ENCODE measurements at regions not wholly inside any gene's neighbourhood (a gene's known extent, or its start where the extent isn't known, plus 50 kb on each side); places are given as distances from the start of the nearest gene placed in this dataset.

DNA sequence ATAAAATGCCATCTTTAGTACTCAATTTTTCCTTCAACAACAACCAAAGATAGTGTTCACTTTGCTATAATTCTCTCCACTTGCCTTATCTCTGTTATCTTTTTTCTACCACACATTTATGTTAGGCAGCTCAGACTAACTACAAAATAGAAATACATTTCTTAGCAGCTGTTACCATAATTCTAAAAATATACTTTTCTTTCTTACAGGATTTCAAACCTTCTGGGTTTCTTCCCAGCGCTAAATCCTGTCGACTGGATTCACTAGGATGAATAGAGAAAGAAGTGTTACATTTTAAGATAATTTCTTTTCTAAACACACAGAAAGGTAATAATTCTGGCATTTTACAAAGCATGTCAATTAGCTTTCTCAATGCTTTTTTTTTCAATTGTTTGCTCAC lies 105.5 kb upstream of the GK2 start:
- Histone ChIP-seq H3K9me3 (no peaks in the 10 kb centered on the region), H3K27ac (peak overlapping the region in 1 of 2 donors; percentile 3), H3K4me3 (no peak overlapping the region), H3K27me3 (replicated peaks; ENCODE audit: insufficient read depth) (no peaks in the 10 kb centered on the region), H3K36me3 (no peaks in the 10 kb centered on the region), H3K4me1 (ENCODE audit: control insufficient read depth in 1 of 2, low read depth in 2 of 2) (peaks cover 8 to 26% of the 10 kb centered on the region in 2 donors)
- TF ChIP-seq, protein P1, sequence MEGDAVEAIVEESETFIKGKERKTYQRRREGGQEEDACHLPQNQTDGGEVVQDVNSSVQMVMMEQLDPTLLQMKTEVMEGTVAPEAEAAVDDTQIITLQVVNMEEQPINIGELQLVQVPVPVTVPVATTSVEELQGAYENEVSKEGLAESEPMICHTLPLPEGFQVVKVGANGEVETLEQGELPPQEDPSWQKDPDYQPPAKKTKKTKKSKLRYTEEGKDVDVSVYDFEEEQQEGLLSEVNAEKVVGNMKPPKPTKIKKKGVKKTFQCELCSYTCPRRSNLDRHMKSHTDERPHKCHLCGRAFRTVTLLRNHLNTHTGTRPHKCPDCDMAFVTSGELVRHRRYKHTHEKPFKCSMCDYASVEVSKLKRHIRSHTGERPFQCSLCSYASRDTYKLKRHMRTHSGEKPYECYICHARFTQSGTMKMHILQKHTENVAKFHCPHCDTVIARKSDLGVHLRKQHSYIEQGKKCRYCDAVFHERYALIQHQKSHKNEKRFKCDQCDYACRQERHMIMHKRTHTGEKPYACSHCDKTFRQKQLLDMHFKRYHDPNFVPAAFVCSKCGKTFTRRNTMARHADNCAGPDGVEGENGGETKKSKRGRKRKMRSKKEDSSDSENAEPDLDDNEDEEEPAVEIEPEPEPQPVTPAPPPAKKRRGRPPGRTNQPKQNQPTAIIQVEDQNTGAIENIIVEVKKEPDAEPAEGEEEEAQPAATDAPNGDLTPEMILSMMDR (IDR thresholded peaks at IDR 0.05) = no peak
- no peak for DNase-seq (ENCODE audit: low spot score)
- no peak for ATAC-seq (ENCODE audit: insufficient number of reproducible peaks, low FRiP score, low read depth)

DNA sequence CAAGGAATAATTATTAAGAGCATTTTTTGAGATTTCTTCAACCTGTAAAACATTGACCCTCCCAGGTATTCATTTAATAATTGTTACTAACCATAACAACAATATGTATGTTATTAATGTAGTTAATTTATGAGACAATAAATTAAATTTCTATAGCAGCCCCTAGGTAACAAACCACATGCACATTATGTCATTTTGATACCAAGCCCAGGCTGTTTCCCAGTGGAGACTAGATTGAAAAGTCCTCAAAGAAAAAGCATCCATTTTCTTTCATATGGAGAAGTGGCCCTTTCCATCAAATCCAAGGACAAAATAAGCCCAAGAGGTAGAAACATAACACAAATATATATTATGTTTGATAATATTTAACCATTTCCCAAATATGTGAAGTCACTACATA lies 104.3 kb upstream of the GK2 start:
- no peaks in the 10 kb centered on the region for H3K27me3 ChIP-seq (replicated peaks; ENCODE audit: insufficient read depth)
- H3K36me3 ChIP-seq = no peaks in the 10 kb centered on the region
- no peak overlapping the region for H3K27ac ChIP-seq
- no peak for ATAC-seq (ENCODE audit: insufficient number of reproducible peaks, low FRiP score, low read depth)
- DNase-seq (ENCODE audit: low spot score) = no peak
- H3K4me3 ChIP-seq = no peak overlapping the region
- H3K4me1 ChIP-seq (ENCODE audit: control insufficient read depth in 1 of 2, low read depth in 2 of 2) = peaks cover 8 to 26% of the 10 kb centered on the region in 2 donors
- TF ChIP-seq, protein P1 (IDR thresholded peaks at IDR 0.05) = no peak
- no peaks in the 10 kb centered on the region for H3K9me3 ChIP-seq

DNA sequence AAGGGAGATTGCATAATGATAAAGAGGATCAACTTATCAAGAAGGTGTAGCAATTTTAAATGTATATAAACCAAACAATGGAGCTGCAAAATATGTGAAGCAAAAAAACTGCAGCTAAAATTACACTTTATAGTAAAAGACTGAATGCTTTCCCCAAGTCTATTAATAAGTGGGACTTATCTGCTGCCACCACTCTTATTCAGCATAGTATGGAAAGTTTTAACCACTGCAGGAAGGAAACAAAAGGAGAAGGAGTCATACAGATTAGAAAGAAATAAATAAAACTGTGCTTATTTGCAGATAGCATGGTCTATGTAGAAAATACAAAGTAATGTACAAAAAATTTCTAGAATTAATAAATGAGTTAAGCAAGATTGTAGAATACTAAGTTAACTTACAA lies 94.1 kb upstream of the GK2 start:
- Histone ChIP-seq H3K27me3 (replicated peaks; ENCODE audit: insufficient read depth) (no peaks in the 10 kb centered on the region), H3K4me1 (ENCODE audit: control insufficient read depth in 1 of 2, low read depth in 2 of 2) (peaks cover 6 to 17% of the 10 kb centered on the region in 2 donors), H3K4me3 (no peak overlapping the region), H3K36me3 (no peaks in the 10 kb centered on the region), H3K9me3 (no peaks in the 10 kb centered on the region), H3K27ac (no peak overlapping the region)
- TF ChIP-seq, protein P1 (IDR thresholded peaks at IDR 0.05) = no peak
- ATAC-seq (ENCODE audit: insufficient number of reproducible peaks, low FRiP score, low read depth) = no peak
- DNase-seq (ENCODE audit: low spot score) = no peak

DNA sequence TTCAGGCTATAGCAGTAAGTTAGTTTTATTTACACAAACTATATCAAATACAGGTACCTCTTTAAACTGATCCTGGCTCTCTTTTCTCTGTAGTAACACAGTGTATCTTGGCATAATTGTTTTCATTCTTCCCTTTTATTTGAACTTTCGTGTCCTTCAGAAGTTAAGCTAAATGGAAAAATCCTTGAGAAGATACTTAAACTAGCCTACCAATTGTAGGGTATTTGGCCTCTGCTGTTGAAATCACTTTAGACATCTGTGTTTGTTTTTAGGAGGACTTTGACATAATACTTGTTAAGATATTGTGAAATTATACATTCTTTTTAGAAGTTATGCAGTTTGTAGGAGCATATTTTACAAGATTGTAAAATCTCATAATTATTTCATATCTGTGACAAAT lies 90.3 kb upstream of the GK2 start:
- no peaks in the 10 kb centered on the region for H3K9me3 ChIP-seq
- TF ChIP-seq, protein P1 (IDR thresholded peaks at IDR 0.05) = no peak
- peaks cover 0 to 6% of the 10 kb centered on the region in 2 donors for H3K4me1 ChIP-seq (ENCODE audit: control insufficient read depth in 1 of 2, low read depth in 2 of 2)
- H3K4me3 ChIP-seq = no peak overlapping the region
- ATAC-seq (ENCODE audit: insufficient number of reproducible peaks, low FRiP score, low read depth) = no peak
- H3K27me3 ChIP-seq (replicated peaks; ENCODE audit: insufficient read depth) = no peaks in the 10 kb centered on the region
- no peaks in the 10 kb centered on the region for H3K36me3 ChIP-seq
- H3K27ac ChIP-seq = no peak overlapping the region
- DNase-seq (ENCODE audit: low spot score) = no peak

DNA sequence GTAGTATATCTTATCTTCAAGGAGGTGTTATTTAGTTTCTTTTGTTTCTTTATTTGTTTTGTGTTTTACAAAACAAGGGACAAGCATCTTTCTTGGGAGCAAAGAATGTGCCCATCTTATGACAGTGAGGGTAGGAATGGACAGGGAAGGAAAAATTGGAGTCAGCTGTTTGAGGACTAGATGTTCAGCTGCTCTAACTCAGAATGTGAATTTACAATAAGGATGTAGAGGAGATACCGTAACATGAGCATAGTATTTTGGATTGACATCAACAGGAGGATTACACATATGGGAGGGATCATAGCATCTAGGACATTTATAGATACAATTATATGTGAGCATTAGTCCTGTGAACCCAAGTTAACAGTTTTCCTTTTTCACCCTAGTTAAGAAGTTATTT lies 89.0 kb upstream of the GK2 start:
- no peaks in the 10 kb centered on the region for H3K36me3 ChIP-seq
- TF ChIP-seq, protein P1 (IDR thresholded peaks at IDR 0.05) = no peak
- ATAC-seq (ENCODE audit: insufficient number of reproducible peaks, low FRiP score, low read depth) = no peak
- no peaks in the 10 kb centered on the region for H3K9me3 ChIP-seq
- H3K4me1 ChIP-seq (ENCODE audit: control insufficient read depth in 1 of 2, low read depth in 2 of 2) = peaks cover 0 to 4% of the 10 kb centered on the region in 2 donors
- no peak overlapping the region for H3K27ac ChIP-seq
- H3K27me3 ChIP-seq (replicated peaks; ENCODE audit: insufficient read depth) = no peaks in the 10 kb centered on the region
- H3K4me3 ChIP-seq = no peak overlapping the region
- no peak for DNase-seq (ENCODE audit: low spot score)

All from thoracic aorta (tissue), 2 donors.